ENCODE measurements at regions not wholly inside any gene's neighbourhood (a gene's known extent, or its start where the extent isn't known, plus 50 kb on each side); places are given as distances from the start of the nearest gene placed in this dataset.
A peak's percentile ranks its signal among the peaks of the same experiment; 100 is the strongest.

- TF ChIP-seq, protein P1, sequence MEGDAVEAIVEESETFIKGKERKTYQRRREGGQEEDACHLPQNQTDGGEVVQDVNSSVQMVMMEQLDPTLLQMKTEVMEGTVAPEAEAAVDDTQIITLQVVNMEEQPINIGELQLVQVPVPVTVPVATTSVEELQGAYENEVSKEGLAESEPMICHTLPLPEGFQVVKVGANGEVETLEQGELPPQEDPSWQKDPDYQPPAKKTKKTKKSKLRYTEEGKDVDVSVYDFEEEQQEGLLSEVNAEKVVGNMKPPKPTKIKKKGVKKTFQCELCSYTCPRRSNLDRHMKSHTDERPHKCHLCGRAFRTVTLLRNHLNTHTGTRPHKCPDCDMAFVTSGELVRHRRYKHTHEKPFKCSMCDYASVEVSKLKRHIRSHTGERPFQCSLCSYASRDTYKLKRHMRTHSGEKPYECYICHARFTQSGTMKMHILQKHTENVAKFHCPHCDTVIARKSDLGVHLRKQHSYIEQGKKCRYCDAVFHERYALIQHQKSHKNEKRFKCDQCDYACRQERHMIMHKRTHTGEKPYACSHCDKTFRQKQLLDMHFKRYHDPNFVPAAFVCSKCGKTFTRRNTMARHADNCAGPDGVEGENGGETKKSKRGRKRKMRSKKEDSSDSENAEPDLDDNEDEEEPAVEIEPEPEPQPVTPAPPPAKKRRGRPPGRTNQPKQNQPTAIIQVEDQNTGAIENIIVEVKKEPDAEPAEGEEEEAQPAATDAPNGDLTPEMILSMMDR (IDR thresholded peaks at IDR 0.05; ENCODE audit: insufficient read depth, low read length, poor library complexity, severe bottlenecking) = no peak
- no peak for TF ChIP-seq EZH2phosphoT487 (conservative IDR thresholded peaks at IDR 0.05; ENCODE audit: low read length)
- no peak overlapping the region for H2AFZ ChIP-seq (ENCODE audit: low read depth, low read length, severe bottlenecking)
- H3K79me2 ChIP-seq (ENCODE audit: insufficient read depth, low read length) = no peaks in the 10 kb centered on the region
- no peak overlapping the region for H3K4me2 ChIP-seq (ENCODE audit: low read depth, low read length, poor library complexity, severe bottlenecking)
- no peaks in the 10 kb centered on the region for H3F3A ChIP-seq (ENCODE audit: insufficient read depth)
- H3K4me3 ChIP-seq (ENCODE audit: insufficient read depth, low read length, poor library complexity, severe bottlenecking) = no peak overlapping the region
- H3K36me3 ChIP-seq (ENCODE audit: low read length) = no peaks in the 10 kb centered on the region
- no peaks in the 10 kb centered on the region for H3K27me3 ChIP-seq (ENCODE audit: low read length)
- no peak overlapping the region for H3K9ac ChIP-seq (ENCODE audit: low read length)
- no peaks in the 10 kb centered on the region for H3K9me2 ChIP-seq (replicated peaks; ENCODE audit: insufficient read depth, low read length)
- no peaks in the 10 kb centered on the region for H4K20me1 ChIP-seq (ENCODE audit: low read depth, low read length)
- no peak overlapping the region for H3K27ac ChIP-seq (ENCODE audit: low read depth, low read length)
- H3K9me3 ChIP-seq (ENCODE audit: insufficient read depth, low read length) = no peaks in the 10 kb centered on the region
Measured at GRCh38 chr16:80477838-80478237, 63.0 kb upstream of the DYNLRB2 start.

DNA sequence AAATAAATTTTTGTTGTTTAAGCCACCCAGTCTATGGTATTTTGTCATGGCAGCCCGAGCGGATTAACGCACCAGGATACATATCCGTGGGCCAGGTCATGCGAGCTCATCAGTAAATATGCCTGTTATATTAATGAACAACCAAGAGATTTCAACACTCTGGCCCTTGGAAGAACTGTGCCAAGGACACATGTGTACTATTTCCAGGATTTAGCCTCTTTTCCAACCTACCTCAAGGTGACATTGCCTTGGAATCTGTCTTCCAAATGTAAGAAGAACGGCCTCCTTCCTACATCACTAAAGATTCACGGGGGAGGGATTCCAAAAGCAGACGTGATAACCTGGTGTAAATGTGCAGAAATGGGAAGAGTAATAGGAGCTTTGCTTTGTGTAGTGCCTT lies 72.8 kb upstream of the DYNLRB2 start:
- Histone ChIP-seq H4K20me1 (ENCODE audit: low read depth, low read length) (no peaks in the 10 kb centered on the region), H3K36me3 (ENCODE audit: low read length) (no peaks in the 10 kb centered on the region), H3K79me2 (ENCODE audit: insufficient read depth, low read length) (no peaks in the 10 kb centered on the region), H3K27me3 (ENCODE audit: low read length) (no peaks in the 10 kb centered on the region), H3K9me3 (ENCODE audit: insufficient read depth, low read length) (no peaks in the 10 kb centered on the region), H3F3A (ENCODE audit: insufficient read depth) (no peaks in the 10 kb centered on the region), H3K9me2 (replicated peaks; ENCODE audit: insufficient read depth, low read length) (no peaks in the 10 kb centered on the region), H3K27ac (ENCODE audit: low read depth, low read length) (no peak overlapping the region), H3K4me3 (ENCODE audit: insufficient read depth, low read length, poor library complexity, severe bottlenecking) (no peak overlapping the region), H3K9ac (ENCODE audit: low read length) (no peak overlapping the region), H3K4me2 (ENCODE audit: low read depth, low read length, poor library complexity, severe bottlenecking) (no peak overlapping the region), H2AFZ (ENCODE audit: low read depth, low read length, severe bottlenecking) (no peak overlapping the region)
- no peak for TF ChIP-seq EZH2phosphoT487 (conservative IDR thresholded peaks at IDR 0.05; ENCODE audit: low read length)
- TF ChIP-seq, protein P1 (IDR thresholded peaks at IDR 0.05; ENCODE audit: insufficient read depth, low read length, poor library complexity, severe bottlenecking) = no peak

- Histone ChIP-seq H3K79me2 (ENCODE audit: insufficient read depth, low read length) (no peaks in the 10 kb centered on the region), H3K4me2 (ENCODE audit: low read depth, low read length, poor library complexity, severe bottlenecking) (no peak overlapping the region), H3K9me2 (replicated peaks; ENCODE audit: insufficient read depth, low read length) (no peaks in the 10 kb centered on the region), H3K27me3 (ENCODE audit: low read length) (no peaks in the 10 kb centered on the region), H3K27ac (ENCODE audit: low read depth, low read length) (no peak overlapping the region), H3K4me3 (ENCODE audit: insufficient read depth, low read length, poor library complexity, severe bottlenecking) (no peak overlapping the region), H2AFZ (ENCODE audit: low read depth, low read length, severe bottlenecking) (no peak overlapping the region), H3F3A (ENCODE audit: insufficient read depth) (no peaks in the 10 kb centered on the region), H4K20me1 (ENCODE audit: low read depth, low read length) (no peaks in the 10 kb centered on the region), H3K36me3 (ENCODE audit: low read length) (no peaks in the 10 kb centered on the region), H3K9ac (ENCODE audit: low read length) (no peak overlapping the region), H3K9me3 (ENCODE audit: insufficient read depth, low read length) (no peaks in the 10 kb centered on the region)
- no peak for TF ChIP-seq EZH2phosphoT487 (conservative IDR thresholded peaks at IDR 0.05; ENCODE audit: low read length)
- TF ChIP-seq, protein P1 (IDR thresholded peaks at IDR 0.05; ENCODE audit: insufficient read depth, low read length, poor library complexity, severe bottlenecking) = peak; percentile 87
Measured at GRCh38 chr16:80466024-80466987, 74.5 kb upstream of the DYNLRB2 start.

Data from SU-DHL-6 (cell line).